AG08396 (cell line): ENCODE measurements at regions not wholly inside any gene's neighbourhood (a gene's known extent, or its start where the extent isn't known, plus 50 kb on each side); places are given as distances from the start of the nearest gene placed in this dataset.
"Not testable (repeated sequence)": the region's sequence is repeated elsewhere in the genome, so short reads cannot be mapped to it uniquely, and the experiment has no call there.

ENCODE experiments used
- DNase-seq: peaks from one replicate; pipeline ENCODE4 v3.0.0; 2012; ENCODE audit warnings: low spot score, mixed read lengths

DNA sequence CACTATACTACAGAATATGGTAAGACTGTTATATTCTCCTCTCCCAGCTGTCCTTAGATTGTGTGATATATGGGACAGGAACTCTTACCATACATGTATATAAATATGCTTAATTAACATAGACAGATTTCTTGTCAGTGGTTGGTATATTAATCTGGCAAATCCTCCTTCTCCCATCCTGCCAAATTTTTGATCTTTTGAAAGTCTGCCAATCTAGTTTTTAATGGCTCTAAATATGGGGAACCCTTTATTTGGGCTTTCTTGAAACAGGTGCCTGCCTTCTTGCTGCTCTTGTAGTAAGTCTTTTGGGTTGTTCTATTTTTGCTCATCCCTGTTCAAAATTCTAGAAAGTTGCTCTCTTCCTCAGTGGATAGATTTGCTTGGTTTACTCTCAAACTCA lies 63.5 kb downstream of the SPATA31D1 start:
- no peak for DNase-seq

- DNase-seq = no peak
Observed at GRCh38 chr9:82054264-82055015, 65.9 kb downstream of the SPATA31D1 start.

DNA sequence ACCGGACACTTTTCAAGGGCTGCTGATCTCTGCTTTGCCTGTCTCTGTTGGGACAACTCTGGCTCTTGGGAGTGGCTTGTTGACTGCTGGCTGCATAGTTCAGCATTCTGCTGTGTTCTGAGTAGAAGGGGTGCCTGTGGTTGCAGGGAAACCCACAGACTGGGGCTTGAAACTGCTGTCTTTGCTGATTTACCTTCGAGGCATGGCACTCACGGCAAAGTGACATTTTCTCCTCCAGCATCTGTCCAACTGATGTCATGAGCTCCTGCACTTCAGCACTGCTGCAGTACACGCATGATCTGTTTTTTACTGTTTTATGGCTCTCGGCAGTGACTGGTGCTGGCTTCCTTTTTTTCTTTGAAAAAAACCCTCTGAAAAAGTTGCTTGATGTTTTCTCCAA lies 69.2 kb downstream of the SPATA31D1 start:
- no peak for DNase-seq

GRCh38 chr9:82061801-82062200 lies 73.2 kb downstream of the SPATA31D1 start:
- not testable (repeated sequence) for DNase-seq

GRCh38 chr9:82062245-82062644 lies 73.7 kb downstream of the SPATA31D1 start:
- DNase-seq = no peak

GRCh38 chr9:82073551-82074543 lies 85.3 kb downstream of the SPATA31D1 start:
- DNase-seq = no peak

GRCh38 chr9:82080265-82080664 lies 91.7 kb downstream of the SPATA31D1 start:
- no peak for DNase-seq

DNA sequence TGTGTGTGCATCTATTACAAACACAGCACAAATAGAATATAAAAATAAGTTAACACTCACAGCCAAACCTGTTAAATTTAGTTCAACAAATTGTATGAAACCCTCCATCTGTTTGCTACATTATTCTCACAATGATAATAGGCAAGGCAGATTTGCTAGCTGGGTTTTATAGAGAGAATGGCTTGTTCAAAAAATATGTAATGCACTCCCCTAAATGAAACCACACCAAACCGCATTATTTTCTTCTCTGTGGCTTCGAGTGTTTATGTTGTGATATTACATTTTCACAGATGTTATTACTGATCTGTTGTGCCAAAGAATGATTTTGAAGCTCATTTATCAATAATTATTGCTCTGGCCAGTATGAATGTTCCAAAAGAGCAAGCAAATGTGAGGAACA lies 92.9 kb downstream of the SPATA31D1 start:
- no peak for DNase-seq

DNA sequence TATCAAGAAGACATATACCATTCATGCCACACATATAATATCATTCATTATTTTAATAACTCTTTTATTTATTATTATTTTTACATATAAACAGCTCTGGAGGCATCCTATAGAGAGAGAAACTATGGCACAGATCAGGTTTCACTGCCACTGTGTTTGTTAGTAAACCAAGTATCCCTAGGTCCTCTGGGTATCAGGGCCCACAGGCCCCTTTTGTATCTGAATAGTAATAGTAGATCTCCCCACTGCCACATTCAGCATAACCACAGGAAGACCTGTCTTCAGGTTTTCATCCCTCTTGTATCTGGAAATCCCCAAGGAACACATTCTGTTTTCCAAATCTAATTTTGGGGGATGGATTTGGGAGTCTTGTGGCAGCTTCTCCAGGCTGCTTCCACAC lies 94.0 kb downstream of the SPATA31D1 start:
- DNase-seq = no peak

DNA sequence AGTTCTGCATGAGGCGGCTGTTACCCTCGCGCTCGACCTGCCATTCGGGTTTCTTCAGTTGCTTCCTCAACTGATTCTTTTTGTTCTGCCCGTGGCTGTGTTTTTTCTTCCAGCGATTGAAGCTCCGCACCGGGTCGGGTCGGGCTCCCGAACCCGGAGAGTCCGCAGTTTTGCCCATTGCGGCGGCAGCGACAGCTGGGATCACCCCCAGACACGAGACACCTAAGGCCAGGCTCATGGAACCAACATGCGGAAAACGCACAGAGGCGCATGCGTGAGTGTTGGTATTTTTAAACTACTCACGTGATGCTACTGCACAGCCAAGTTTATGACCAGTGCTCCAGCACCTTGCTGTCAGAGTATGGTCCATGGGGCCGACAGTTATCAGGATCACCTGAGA lies 100.0 kb downstream of the SPATA31D1 start:
- DNase-seq = no peak

- DNase-seq = no peak
Observed at GRCh38 chr9:82090046-82090445, 101.5 kb downstream of the SPATA31D1 start.

GRCh38 chr9:82091100-82091499 lies 102.5 kb downstream of the SPATA31D1 start:
- DNase-seq = no peak

DNA sequence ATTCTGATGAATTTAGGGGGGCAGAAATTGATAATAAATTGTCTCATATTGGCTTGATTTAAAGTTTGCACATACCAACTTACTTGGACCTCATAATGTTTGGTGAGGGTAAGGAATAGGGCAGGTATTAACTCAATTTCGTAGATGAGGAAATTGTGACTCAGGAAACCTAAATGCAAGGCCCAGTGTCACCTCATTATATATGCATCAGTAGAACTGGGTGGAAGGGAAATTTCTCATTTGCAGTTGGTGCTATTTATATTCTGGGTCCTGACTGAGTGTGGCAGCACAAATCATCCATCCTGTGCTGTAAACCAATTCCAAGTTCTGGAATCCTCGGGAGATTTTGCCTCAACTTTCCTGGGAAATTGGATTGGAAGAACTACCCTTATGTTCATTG lies 103.0 kb downstream of the SPATA31D1 start:
- no peak for DNase-seq

GRCh38 chr9:82101475-82101874 lies 112.9 kb downstream of the SPATA31D1 start:
- no peak for DNase-seq

DNA sequence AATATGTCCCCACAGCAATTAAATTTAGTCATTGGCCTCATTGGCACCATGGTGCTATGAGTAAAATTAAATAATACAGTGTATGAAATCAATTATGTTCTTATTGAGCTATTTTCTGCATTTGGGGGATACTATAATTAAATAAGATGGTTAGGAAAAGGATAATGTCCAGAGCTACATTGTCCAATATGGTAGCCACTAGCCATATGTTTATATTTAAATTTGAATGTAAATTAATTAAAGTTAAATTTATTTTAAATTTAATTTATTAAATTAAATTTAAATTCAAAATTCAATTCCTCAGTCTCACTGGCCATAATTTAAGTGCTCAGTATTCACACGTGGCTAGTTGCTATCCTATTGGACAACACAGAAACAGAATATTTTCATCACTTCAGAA lies 115.7 kb downstream of the SPATA31D1 start:
- DNase-seq = no peak

- DNase-seq = no peak
Observed at GRCh38 chr9:82105729-82106128, 117.2 kb downstream of the SPATA31D1 start.

GRCh38 chr9:82106536-82106935 lies 118.0 kb downstream of the SPATA31D1 start:
- no peak for DNase-seq

- DNase-seq = no peak
Observed at GRCh38 chr9:82108474-82108873, 119.9 kb downstream of the SPATA31D1 start.

DNA sequence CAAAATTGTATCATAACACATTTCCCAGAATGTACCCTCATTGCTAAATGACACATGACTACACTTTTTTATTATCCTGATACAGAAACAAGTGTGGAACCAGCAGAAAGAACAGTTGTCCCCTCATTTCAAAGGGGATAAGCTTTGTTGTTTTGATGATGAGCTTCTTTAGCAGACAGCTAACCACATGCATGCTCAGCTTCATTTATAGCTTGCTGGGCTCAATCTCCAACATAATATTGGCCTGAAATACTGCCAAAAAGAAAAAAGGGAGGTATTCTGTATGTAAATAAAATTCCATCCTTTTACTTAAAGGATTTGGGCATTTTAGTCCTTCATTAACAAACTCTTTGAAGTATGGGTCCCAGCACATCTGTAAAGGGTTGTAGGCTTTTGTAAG lies 120.4 kb downstream of the SPATA31D1 start:
- no peak for DNase-seq

DNA sequence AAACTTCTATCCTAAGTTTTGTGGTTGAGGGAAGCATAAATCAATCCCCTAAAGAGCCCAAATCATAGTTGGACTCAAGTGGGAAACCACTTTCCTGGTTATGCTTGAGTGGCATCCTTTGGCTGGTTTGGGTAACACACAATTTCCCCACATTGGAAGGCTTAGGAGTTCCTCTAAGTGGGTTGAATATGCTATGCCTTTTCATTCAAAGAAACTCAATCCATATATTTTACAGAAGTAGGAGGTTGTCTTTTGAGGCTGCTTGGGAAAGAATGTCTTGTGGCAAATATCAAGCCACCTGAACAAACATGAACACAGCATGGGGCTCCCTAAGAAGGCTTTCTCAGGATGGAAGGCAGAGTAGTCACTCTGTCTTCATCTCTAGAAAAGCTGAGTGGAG lies 121.1 kb downstream of the SPATA31D1 start:
- DNase-seq = no peak

DNA sequence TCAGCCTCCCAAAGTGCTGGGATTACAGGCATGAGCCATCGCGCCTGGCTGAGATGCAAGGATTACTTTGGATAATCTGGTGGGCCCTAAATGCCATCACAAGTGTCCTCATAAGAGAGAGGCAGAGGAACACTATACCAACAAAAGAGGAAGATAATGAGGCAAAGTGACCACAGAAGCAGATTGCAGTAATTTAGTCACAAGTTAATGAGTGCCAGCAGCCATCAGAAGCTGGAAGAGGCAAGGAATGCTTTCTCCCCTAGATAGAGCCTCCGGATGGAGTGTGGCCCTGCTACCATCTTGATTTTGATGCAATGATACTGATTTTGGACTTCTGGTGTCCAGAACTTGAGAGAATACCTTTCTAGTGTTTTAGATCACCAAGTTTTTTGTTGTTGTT lies 122.3 kb downstream of the SPATA31D1 start:
- DNase-seq = no peak

GRCh38 chr9:82115331-82115730 lies 126.8 kb downstream of the SPATA31D1 start:
- no peak for DNase-seq

DNA sequence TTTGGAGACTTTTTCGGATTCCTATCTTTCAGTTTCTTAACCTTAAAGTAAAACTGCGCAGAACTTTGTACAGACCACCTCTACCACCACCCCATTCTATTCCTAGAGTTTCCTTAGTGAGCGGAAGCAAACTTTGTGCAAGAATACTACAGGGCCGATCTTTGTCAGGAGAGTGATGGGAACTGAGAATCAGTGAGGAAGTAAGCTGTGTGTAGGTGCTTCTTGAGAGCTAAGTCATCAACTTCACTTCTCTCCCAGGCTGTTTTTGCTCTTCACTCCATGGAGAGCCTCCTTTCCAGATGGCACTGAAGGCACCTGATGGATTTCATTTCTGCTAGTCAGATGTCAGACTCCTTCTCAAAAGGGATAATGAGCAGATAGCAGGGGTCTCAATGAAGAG lies 127.3 kb downstream of the SPATA31D1 start:
- no peak for DNase-seq
